ENCODE measurements at regions not wholly inside any gene's neighbourhood (a gene's known extent, or its start where the extent isn't known, plus 50 kb on each side); places are given as distances from the start of the nearest gene placed in this dataset.
"Not testable (repeated sequence)": the region's sequence is repeated elsewhere in the genome, so short reads cannot be mapped to it uniquely, and the experiment has no call there.

- H3K9me3 Mint-ChIP-seq; H3K27ac Mint-ChIP-seq; H3K4me1 Mint-ChIP-seq; H3K27me3 Mint-ChIP-seq; H3K4me3 Mint-ChIP-seq; H3K36me3 Mint-ChIP-seq (ENCODE audit: low read depth); intact Hi-C loops (cut with micrococcal nuclease); DNase-seq: not testable (repeated sequence)
Measured at GRCh38 chr10:131823601-131824099, 77.2 kb upstream of the PPP2R2D start.

GRCh38 chr10:131824371-131825149, 76.2 kb upstream of the PPP2R2D start:
- no peaks in the 10 kb centered on the region for H3K27me3 Mint-ChIP-seq
- no peak for DNase-seq
- no peaks in the 10 kb centered on the region for H3K36me3 Mint-ChIP-seq (ENCODE audit: low read depth)
- intact Hi-C loops (cut with micrococcal nuclease), result no loop called here
- no peaks in the 10 kb centered on the region for H3K9me3 Mint-ChIP-seq
- no peaks in the 10 kb centered on the region for H3K4me1 Mint-ChIP-seq
- H3K27ac Mint-ChIP-seq, result no peak overlapping the region
- H3K4me3 Mint-ChIP-seq, result no peak overlapping the region

- Mint-ChIP-seq H3K4me1 (no peaks in the 10 kb centered on the region), H3K36me3 (ENCODE audit: low read depth) (no peaks in the 10 kb centered on the region), H3K9me3 (no peaks in the 10 kb centered on the region), H3K4me3 (no peak overlapping the region), H3K27ac (no peak overlapping the region), H3K27me3 (no peaks in the 10 kb centered on the region)
- intact Hi-C loops (cut with micrococcal nuclease), result no loop called here
- DNase-seq, result no peak
Measured at GRCh38 chr10:131825150-131825848, 75.5 kb upstream of the PPP2R2D start.

DNA sequence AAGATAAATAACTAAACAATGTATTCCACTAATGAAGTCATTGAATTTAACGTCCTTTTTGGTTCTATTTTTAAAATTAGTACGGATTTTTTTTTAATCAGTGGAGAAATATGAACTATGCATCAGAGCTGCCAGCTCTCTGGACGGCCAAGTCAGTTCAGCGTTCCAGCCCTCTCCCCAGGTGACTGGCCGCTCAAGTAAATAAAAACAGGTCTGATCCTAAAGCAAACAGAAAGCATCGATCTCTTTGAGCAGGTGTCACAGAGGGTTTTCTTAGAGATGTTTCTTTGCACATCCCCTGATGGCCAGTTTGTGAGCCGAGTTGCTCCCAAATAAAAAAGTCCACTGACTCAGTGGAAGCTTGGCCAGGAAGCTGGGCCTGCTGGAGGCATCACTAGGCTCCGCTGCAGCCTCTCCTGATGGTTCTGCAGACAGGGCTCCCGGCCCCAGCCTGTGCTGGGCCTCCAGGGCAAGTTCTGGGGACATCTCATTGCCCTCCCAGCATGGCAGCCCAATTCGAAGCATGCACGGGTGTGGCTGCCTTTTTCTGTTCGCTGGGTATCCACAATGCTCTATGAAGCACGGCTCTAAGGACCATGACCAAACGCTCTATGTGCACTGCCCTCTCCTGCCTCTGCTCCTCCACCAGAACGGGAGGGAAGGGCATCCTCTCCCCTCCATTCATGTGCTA, 74.7 kb upstream of the PPP2R2D start:
- no peak overlapping the region for H3K27ac Mint-ChIP-seq
- no peaks in the 10 kb centered on the region for H3K4me1 Mint-ChIP-seq
- intact Hi-C loops (cut with micrococcal nuclease), result no loop called here
- H3K4me3 Mint-ChIP-seq, result no peak overlapping the region
- no peaks in the 10 kb centered on the region for H3K9me3 Mint-ChIP-seq
- no peaks in the 10 kb centered on the region for H3K27me3 Mint-ChIP-seq
- DNase-seq, result no peak
- no peaks in the 10 kb centered on the region for H3K36me3 Mint-ChIP-seq (ENCODE audit: low read depth)

DNA sequence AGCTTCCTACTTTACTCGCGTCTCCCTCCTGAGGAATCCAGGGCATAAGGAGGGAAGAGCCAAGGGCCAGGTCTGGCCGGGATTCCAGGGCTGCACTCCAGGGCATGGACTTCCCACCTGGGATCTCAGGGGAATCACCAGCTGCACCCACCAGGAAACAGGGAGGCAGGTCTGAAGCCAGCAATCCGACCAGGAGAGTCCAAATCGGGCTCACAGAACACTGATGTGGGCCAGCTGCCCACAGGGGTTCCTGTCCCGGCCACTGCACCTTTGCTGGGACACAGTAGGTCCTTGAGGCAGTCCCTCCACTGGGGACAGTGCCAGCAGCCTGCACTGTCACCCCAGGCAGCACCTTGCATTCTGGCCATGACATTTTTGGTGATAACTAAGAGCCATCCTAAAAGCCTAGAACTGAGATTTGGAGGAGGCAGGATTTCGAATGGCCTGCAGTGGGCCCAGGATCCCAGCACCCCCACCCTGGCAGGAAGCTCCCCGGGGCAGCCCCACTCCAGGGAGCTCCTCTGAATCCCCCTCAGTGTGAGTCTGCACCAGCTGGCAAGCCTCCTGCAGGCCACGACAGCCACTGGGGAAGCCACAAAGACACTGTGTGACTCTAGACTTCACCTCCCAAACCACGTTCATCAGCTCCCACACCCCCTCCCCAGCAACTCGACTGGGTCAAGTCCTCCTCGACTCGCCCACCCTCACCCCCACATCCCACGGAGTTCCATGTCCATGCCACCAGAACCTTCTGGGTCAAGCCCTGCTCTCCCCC, 71.5 kb upstream of the PPP2R2D start:
- H3K27ac Mint-ChIP-seq, result no peak overlapping the region
- no peaks in the 10 kb centered on the region for H3K9me3 Mint-ChIP-seq
- H3K27me3 Mint-ChIP-seq, result no peaks in the 10 kb centered on the region
- H3K4me1 Mint-ChIP-seq, result no peaks in the 10 kb centered on the region
- intact Hi-C loops (cut with micrococcal nuclease), result no loop called here
- no peaks in the 10 kb centered on the region for H3K36me3 Mint-ChIP-seq (ENCODE audit: low read depth)
- DNase-seq, result no peak
- no peak overlapping the region for H3K4me3 Mint-ChIP-seq

DNA sequence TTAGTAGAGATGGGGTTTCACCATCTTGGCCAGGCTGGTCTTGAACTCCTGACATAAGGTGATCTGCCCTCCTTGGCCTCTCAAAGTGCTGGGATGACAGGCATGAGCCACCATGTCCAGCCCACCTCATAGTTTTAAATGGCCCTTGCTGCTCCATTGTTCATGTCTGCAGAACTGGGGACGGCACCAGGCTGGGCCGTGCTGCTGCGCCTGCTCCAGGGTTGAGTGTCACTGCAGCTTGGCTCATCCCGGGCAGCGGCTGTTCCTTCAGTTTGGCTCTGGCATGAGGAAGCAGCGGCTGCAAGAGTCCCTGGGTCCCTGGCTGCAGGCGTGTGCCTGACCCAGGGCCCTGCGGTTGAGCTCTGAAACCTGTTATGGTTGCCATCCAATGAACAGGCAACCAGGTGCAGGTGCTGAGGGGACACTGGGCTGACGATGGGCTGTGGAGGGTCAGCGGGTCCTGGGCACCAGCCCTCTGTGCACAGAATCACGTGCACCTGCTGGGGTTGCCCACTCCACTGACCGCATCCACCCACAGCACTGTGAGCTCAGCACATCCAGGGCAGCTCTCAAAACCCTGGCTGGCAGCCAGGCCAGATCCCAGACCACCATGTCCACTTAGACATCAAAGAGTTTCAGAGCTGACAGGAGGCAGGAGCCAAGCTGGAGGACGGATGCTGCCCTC, 70.2 kb upstream of the PPP2R2D start:
- H3K27ac Mint-ChIP-seq, result no peak overlapping the region
- no peaks in the 10 kb centered on the region for H3K4me1 Mint-ChIP-seq
- no peaks in the 10 kb centered on the region for H3K27me3 Mint-ChIP-seq
- intact Hi-C loops (cut with micrococcal nuclease), result no loop called here
- DNase-seq, result no peak
- H3K4me3 Mint-ChIP-seq, result no peak overlapping the region
- H3K36me3 Mint-ChIP-seq (ENCODE audit: low read depth), result no peaks in the 10 kb centered on the region
- H3K9me3 Mint-ChIP-seq, result no peaks in the 10 kb centered on the region

GRCh38 chr10:131831561-131831960, 69.2 kb upstream of the PPP2R2D start:
- Mint-ChIP-seq H3K4me3 (no peak overlapping the region), H3K4me1 (no peaks in the 10 kb centered on the region), H3K27ac (no peak overlapping the region), H3K36me3 (ENCODE audit: low read depth) (no peaks in the 10 kb centered on the region), H3K27me3 (no peaks in the 10 kb centered on the region), H3K9me3 (no peaks in the 10 kb centered on the region)
- intact Hi-C loops (cut with micrococcal nuclease), result no loop called here
- DNase-seq, result no peak

DNA sequence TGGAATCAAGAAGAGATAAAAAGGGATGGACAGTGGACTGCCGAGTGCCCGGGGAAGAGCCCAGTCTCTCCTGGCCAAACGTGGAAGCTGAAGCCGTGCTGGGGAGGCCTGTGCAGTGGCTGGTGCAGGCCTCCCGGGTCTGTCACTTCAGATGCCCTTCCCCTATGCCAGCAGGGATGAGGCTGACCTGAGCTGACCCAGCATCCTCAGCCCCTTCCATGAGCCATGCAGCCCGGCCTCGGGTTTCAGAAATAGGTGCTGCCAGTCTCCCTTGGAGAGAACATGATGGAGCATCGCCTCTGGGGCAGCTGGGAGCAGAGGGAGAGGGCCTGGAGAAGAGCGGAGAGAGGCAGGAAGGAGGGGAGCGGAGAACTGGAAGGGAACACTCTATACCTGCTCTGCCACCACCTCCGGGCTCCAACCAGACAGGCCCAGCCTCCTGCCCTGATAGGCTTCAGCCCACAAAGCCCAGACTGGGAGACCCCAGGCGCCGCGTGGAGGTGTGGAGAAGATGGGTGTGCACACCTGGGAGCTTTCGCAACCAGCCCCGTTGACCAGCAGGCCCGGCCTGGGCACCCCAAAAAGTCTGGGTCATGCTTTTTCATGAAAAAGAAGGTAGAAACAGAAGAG, 68.6 kb upstream of the PPP2R2D start:
- DNase-seq, result no peak
- no peaks in the 10 kb centered on the region for H3K36me3 Mint-ChIP-seq (ENCODE audit: low read depth)
- intact Hi-C loops (cut with micrococcal nuclease), result no loop called here

GRCh38 chr10:131833013-131833412, 67.8 kb upstream of the PPP2R2D start:
- Mint-ChIP-seq H3K4me1 (no peaks in the 10 kb centered on the region), H3K27me3 (no peaks in the 10 kb centered on the region), H3K36me3 (ENCODE audit: low read depth) (no peaks in the 10 kb centered on the region), H3K4me3 (no peak overlapping the region), H3K27ac (no peak overlapping the region), H3K9me3 (no peaks in the 10 kb centered on the region)
- DNase-seq, result no peak
- intact Hi-C loops (cut with micrococcal nuclease), result no loop called here

More for the DNA sequence above, 68.6 kb upstream of the PPP2R2D start:
- Mint-ChIP-seq H3K27me3 (no peaks in the 10 kb centered on the region), H3K4me3 (no peak overlapping the region), H3K9me3 (no peaks in the 10 kb centered on the region), H3K4me1 (no peaks in the 10 kb centered on the region), H3K27ac (no peak overlapping the region)

DNA sequence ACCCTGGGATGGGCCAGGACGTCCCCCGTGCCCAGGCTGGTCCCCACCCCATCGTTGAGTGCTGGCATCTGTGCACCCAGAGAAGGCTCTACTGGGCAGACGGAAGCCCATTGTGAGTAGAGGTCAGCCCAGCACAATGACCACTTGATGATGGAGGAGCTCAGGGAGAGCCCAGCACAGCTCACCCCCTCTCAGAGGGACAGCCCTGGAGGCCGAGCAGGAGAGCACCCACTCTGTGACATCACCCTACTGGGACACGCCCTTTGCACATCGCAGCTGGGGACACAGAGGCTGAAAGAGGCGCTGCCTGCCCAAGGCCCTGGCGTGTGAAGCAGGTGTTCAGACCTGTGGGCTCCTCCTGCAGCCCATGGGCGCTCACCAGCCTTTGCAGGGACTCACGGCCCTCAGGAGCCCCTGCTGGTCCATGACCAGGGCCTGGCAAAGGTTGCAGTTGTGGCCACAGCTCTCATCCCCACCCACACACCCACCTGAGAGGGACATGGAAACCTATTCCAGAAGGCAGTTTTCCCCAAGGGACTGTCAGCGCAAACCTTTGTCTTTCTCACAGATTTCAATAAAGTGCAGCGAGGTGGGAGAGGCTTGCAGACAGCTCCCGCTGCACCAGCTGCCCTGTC, 67.2 kb upstream of the PPP2R2D start:
- Mint-ChIP-seq H3K36me3 (ENCODE audit: low read depth) (no peaks in the 10 kb centered on the region), H3K4me1 (no peaks in the 10 kb centered on the region), H3K27me3 (no peaks in the 10 kb centered on the region), H3K9me3 (no peaks in the 10 kb centered on the region), H3K4me3 (no peak overlapping the region), H3K27ac (no peak overlapping the region)
- intact Hi-C loops (cut with micrococcal nuclease), result no loop called here
- no peak for DNase-seq

GRCh38 chr10:131834152-131834810, 66.5 kb upstream of the PPP2R2D start:
- H3K36me3 Mint-ChIP-seq (ENCODE audit: low read depth), result no peaks in the 10 kb centered on the region
- no peaks in the 10 kb centered on the region for H3K9me3 Mint-ChIP-seq
- no peak for DNase-seq
- intact Hi-C loops (cut with micrococcal nuclease), result no loop called here
- H3K27ac Mint-ChIP-seq, result no peak overlapping the region
- H3K4me3 Mint-ChIP-seq, result no peak overlapping the region
- H3K4me1 Mint-ChIP-seq, result no peaks in the 10 kb centered on the region
- no peaks in the 10 kb centered on the region for H3K27me3 Mint-ChIP-seq

- H3K9me3 Mint-ChIP-seq, result no peaks in the 10 kb centered on the region
- no peak for DNase-seq
Measured at GRCh38 chr10:131838966-131839742, 61.7 kb upstream of the PPP2R2D start.

More at GRCh38 chr10:131838966-131839742, 61.7 kb upstream of the PPP2R2D start:
- H3K27me3 Mint-ChIP-seq, result no peaks in the 10 kb centered on the region
- no peak overlapping the region for H3K4me3 Mint-ChIP-seq
- H3K27ac Mint-ChIP-seq, result no peak overlapping the region
- intact Hi-C loops (cut with micrococcal nuclease), result no loop called here
- no peaks in the 10 kb centered on the region for H3K4me1 Mint-ChIP-seq
- H3K36me3 Mint-ChIP-seq (ENCODE audit: low read depth), result no peaks in the 10 kb centered on the region
